ENCODE measurements at regions not wholly inside any gene's neighbourhood (a gene's known extent, or its start where the extent isn't known, plus 50 kb on each side); places are given as distances from the start of the nearest gene placed in this dataset.

GRCh38 chr3:81911221-81911620 is 149.8 kb upstream of the GBE1 start:
- Histone ChIP-seq H2BK5ac (ENCODE audit: low read depth, low read length, poor library complexity, severe bottlenecking) (no peak overlapping the region), H2AK5ac (ENCODE audit: low read length, severe bottlenecking) (no peak overlapping the region), H3K27me3 (ENCODE audit: control insufficient read depth in 1 of 2, insufficient read depth in 1 of 2, low read length in 2 of 2) (no peaks in the 10 kb centered on the region), H3K18ac (ENCODE audit: low read depth in 1 of 2, low read length in 2 of 2) (no peak overlapping the region), H3K4ac (ENCODE audit: low read depth in 1 of 2, low read length in 2 of 2) (no peak overlapping the region), H3K79me1 (replicated peaks; ENCODE audit: low read length, poor library complexity, severe bottlenecking) (no peaks in the 10 kb centered on the region), H2BK15ac (ENCODE audit: low read depth, poor library complexity, severe bottlenecking) (no peak overlapping the region), H3K4me2 (ENCODE audit: low read length, poor library complexity, severe bottlenecking) (no peak overlapping the region), H4K8ac (ENCODE audit: low read length) (no peak overlapping the region), H3K4me3 (ENCODE audit: insufficient read depth in 1 of 2, low read depth in 1 of 2, low read length in 2 of 2) (no peak overlapping the region), H2AFZ (ENCODE audit: low read depth, low read length) (no peak overlapping the region), H3K27ac (ENCODE audit: low read length, poor library complexity, severe bottlenecking) (no peak overlapping the region), H3K36me3 (ENCODE audit: control insufficient read depth in 1 of 2, insufficient read depth in 2 of 2, low read depth in 1 of 2, low read length in 2 of 2) (no peaks in the 10 kb centered on the region), H4K91ac (ENCODE audit: low read length) (no peak overlapping the region), H2BK120ac (ENCODE audit: low read depth, low read length) (no peak overlapping the region), H3K4me1 (ENCODE audit: control insufficient read depth, insufficient read depth, low read depth, low read length) (no peaks in the 10 kb centered on the region), H3K9ac (ENCODE audit: low read length) (no peak overlapping the region), H3K9me3 (ENCODE audit: control insufficient read depth, low read length) (no peaks in the 10 kb centered on the region), H3K14ac (ENCODE audit: low read length in 2 of 2) (no peak overlapping the region), H2BK12ac (ENCODE audit: low read length in 2 of 2) (no peak overlapping the region), H3K23ac (ENCODE audit: low read length in 2 of 2) (no peak overlapping the region)
- 100% methylated on average over 2 of the region's 2 CpGs for WGBS
- DNase-seq = no peak

GRCh38 chr3:81910244-81910852 is 148.9 kb upstream of the GBE1 start:
- no peak overlapping the region for H3K4me3 ChIP-seq (ENCODE audit: insufficient read depth in 1 of 2, low read depth in 1 of 2, low read length in 2 of 2)
- no peak overlapping the region for H3K9ac ChIP-seq (ENCODE audit: low read length)
- no peak overlapping the region for H3K14ac ChIP-seq (ENCODE audit: low read length in 2 of 2)
- no peaks in the 10 kb centered on the region for H3K27me3 ChIP-seq (ENCODE audit: control insufficient read depth in 1 of 2, insufficient read depth in 1 of 2, low read length in 2 of 2)
- no peaks in the 10 kb centered on the region for H3K9me3 ChIP-seq (ENCODE audit: control insufficient read depth, low read length)
- H2BK120ac ChIP-seq (ENCODE audit: low read depth, low read length) = no peak overlapping the region
- no peak overlapping the region for H3K27ac ChIP-seq (ENCODE audit: low read length, poor library complexity, severe bottlenecking)
- no peak overlapping the region for H4K91ac ChIP-seq (ENCODE audit: low read length)
- H4K8ac ChIP-seq (ENCODE audit: low read length) = no peak overlapping the region
- H3K79me1 ChIP-seq (replicated peaks; ENCODE audit: low read length, poor library complexity, severe bottlenecking) = no peaks in the 10 kb centered on the region
- H3K4me1 ChIP-seq (ENCODE audit: control insufficient read depth, insufficient read depth, low read depth, low read length) = no peaks in the 10 kb centered on the region
- H2BK12ac ChIP-seq (ENCODE audit: low read length in 2 of 2) = no peak overlapping the region
- H3K4me2 ChIP-seq (ENCODE audit: low read length, poor library complexity, severe bottlenecking) = no peak overlapping the region
- no peak overlapping the region for H3K18ac ChIP-seq (ENCODE audit: low read depth in 1 of 2, low read length in 2 of 2)
- H3K4ac ChIP-seq (ENCODE audit: low read depth in 1 of 2, low read length in 2 of 2) = no peak overlapping the region
- DNase-seq = peak; percentile 40
- H2AFZ ChIP-seq (ENCODE audit: low read depth, low read length) = no peak overlapping the region
- no peaks in the 10 kb centered on the region for H3K36me3 ChIP-seq (ENCODE audit: control insufficient read depth in 1 of 2, insufficient read depth in 2 of 2, low read depth in 1 of 2, low read length in 2 of 2)
- H2BK15ac ChIP-seq (ENCODE audit: low read depth, poor library complexity, severe bottlenecking) = no peak overlapping the region
- 7% methylated on average over 5 of the region's 5 CpGs for WGBS
- no peak overlapping the region for H3K23ac ChIP-seq (ENCODE audit: low read length in 2 of 2)
- H2BK5ac ChIP-seq (ENCODE audit: low read depth, low read length, poor library complexity, severe bottlenecking) = no peak overlapping the region
- H2AK5ac ChIP-seq (ENCODE audit: low read length, severe bottlenecking) = no peak overlapping the region

GRCh38 chr3:81909796-81910195 is 148.4 kb upstream of the GBE1 start:
- no peak overlapping the region for H3K18ac ChIP-seq (ENCODE audit: low read depth in 1 of 2, low read length in 2 of 2)
- 61% methylated on average over 1 of the region's 3 CpGs for WGBS
- no peak overlapping the region for H2AK5ac ChIP-seq (ENCODE audit: low read length, severe bottlenecking)

GRCh38 chr3:81908561-81908960 is 147.1 kb upstream of the GBE1 start:
- Histone ChIP-seq H3K27me3 (ENCODE audit: control insufficient read depth in 1 of 2, insufficient read depth in 1 of 2, low read length in 2 of 2) (no peaks in the 10 kb centered on the region), H3K23ac (ENCODE audit: low read length in 2 of 2) (no peak overlapping the region), H3K14ac (ENCODE audit: low read length in 2 of 2) (no peak overlapping the region), H4K8ac (ENCODE audit: low read length) (no peak overlapping the region), H2AFZ (ENCODE audit: low read depth, low read length) (no peak overlapping the region), H3K79me1 (replicated peaks; ENCODE audit: low read length, poor library complexity, severe bottlenecking) (no peaks in the 10 kb centered on the region), H3K27ac (ENCODE audit: low read length, poor library complexity, severe bottlenecking) (no peak overlapping the region), H2BK15ac (ENCODE audit: low read depth, poor library complexity, severe bottlenecking) (no peak overlapping the region), H3K4me1 (ENCODE audit: control insufficient read depth, insufficient read depth, low read depth, low read length) (no peaks in the 10 kb centered on the region), H2BK5ac (ENCODE audit: low read depth, low read length, poor library complexity, severe bottlenecking) (no peak overlapping the region), H4K91ac (ENCODE audit: low read length) (no peak overlapping the region), H3K18ac (ENCODE audit: low read depth in 1 of 2, low read length in 2 of 2) (no peak overlapping the region), H3K36me3 (ENCODE audit: control insufficient read depth in 1 of 2, insufficient read depth in 2 of 2, low read depth in 1 of 2, low read length in 2 of 2) (no peaks in the 10 kb centered on the region), H2BK12ac (ENCODE audit: low read length in 2 of 2) (no peak overlapping the region), H3K4me3 (ENCODE audit: insufficient read depth in 1 of 2, low read depth in 1 of 2, low read length in 2 of 2) (no peak overlapping the region), H2BK120ac (ENCODE audit: low read depth, low read length) (no peak overlapping the region), H2AK5ac (ENCODE audit: low read length, severe bottlenecking) (no peak overlapping the region), H3K4ac (ENCODE audit: low read depth in 1 of 2, low read length in 2 of 2) (no peak overlapping the region), H3K9ac (ENCODE audit: low read length) (no peak overlapping the region), H3K4me2 (ENCODE audit: low read length, poor library complexity, severe bottlenecking) (no peak overlapping the region), H3K9me3 (ENCODE audit: control insufficient read depth, low read length) (no peaks in the 10 kb centered on the region)
- WGBS = 86% methylated on average over 5 of the region's 5 CpGs
- DNase-seq = no peak

More at GRCh38 chr3:81909796-81910195, 148.4 kb upstream of the GBE1 start:
- no peak overlapping the region for H3K14ac ChIP-seq (ENCODE audit: low read length in 2 of 2)
- H3K36me3 ChIP-seq (ENCODE audit: control insufficient read depth in 1 of 2, insufficient read depth in 2 of 2, low read depth in 1 of 2, low read length in 2 of 2) = no peaks in the 10 kb centered on the region
- H3K23ac ChIP-seq (ENCODE audit: low read length in 2 of 2) = no peak overlapping the region
- no peak overlapping the region for H3K9ac ChIP-seq (ENCODE audit: low read length)
- H4K8ac ChIP-seq (ENCODE audit: low read length) = no peak overlapping the region
- H2BK120ac ChIP-seq (ENCODE audit: low read depth, low read length) = no peak overlapping the region
- no peak overlapping the region for H3K4me3 ChIP-seq (ENCODE audit: insufficient read depth in 1 of 2, low read depth in 1 of 2, low read length in 2 of 2)
- no peaks in the 10 kb centered on the region for H3K9me3 ChIP-seq (ENCODE audit: control insufficient read depth, low read length)
- H2BK15ac ChIP-seq (ENCODE audit: low read depth, poor library complexity, severe bottlenecking) = no peak overlapping the region
- no peak overlapping the region for H3K27ac ChIP-seq (ENCODE audit: low read length, poor library complexity, severe bottlenecking)
- no peaks in the 10 kb centered on the region for H3K27me3 ChIP-seq (ENCODE audit: control insufficient read depth in 1 of 2, insufficient read depth in 1 of 2, low read length in 2 of 2)
- H2AFZ ChIP-seq (ENCODE audit: low read depth, low read length) = no peak overlapping the region
- no peaks in the 10 kb centered on the region for H3K79me1 ChIP-seq (replicated peaks; ENCODE audit: low read length, poor library complexity, severe bottlenecking)
- H3K4ac ChIP-seq (ENCODE audit: low read depth in 1 of 2, low read length in 2 of 2) = no peak overlapping the region
- H3K4me1 ChIP-seq (ENCODE audit: control insufficient read depth, insufficient read depth, low read depth, low read length) = no peaks in the 10 kb centered on the region
- DNase-seq = no peak
- no peak overlapping the region for H4K91ac ChIP-seq (ENCODE audit: low read length)
- no peak overlapping the region for H3K4me2 ChIP-seq (ENCODE audit: low read length, poor library complexity, severe bottlenecking)
- no peak overlapping the region for H2BK5ac ChIP-seq (ENCODE audit: low read depth, low read length, poor library complexity, severe bottlenecking)
- no peak overlapping the region for H2BK12ac ChIP-seq (ENCODE audit: low read length in 2 of 2)

All from mesenchymal stem cell (in vitro differentiated cells and primary cell).